KMS-11 (cell line): ENCODE measurements at regions not wholly inside any gene's neighbourhood (a gene's known extent, or its start where the extent isn't known, plus 50 kb on each side); places are given as distances from the start of the nearest gene placed in this dataset.

ENCODE experiments used
- H2AFZ ChIP-seq: fragments of 200-600 bp; sonication (generic); 2 replicates; pipeline ENCODE4 v1.6.1; 2016; ENCODE audit warnings: antibody characterized with exemption, mixed run types, low read depth
- H3K27ac ChIP-seq: fragments of 200-600 bp; sonication (generic); 2 replicates; pipeline ENCODE4 v1.6.1; 2016; ENCODE audit warnings: mild to moderate bottlenecking, mixed run types
- H3K27me3 ChIP-seq: fragments of 200-600 bp; sonication (generic); 2 replicates; pipeline ENCODE4 v1.6.1; 2017; ENCODE audit warnings: mild to moderate bottlenecking, low read depth, mixed run types, moderate library complexity; ENCODE audit not compliant: insufficient read depth
- H3K36me3 ChIP-seq: fragments of 200-600 bp; sonication (generic); 2 replicates; pipeline ENCODE4 v1.6.1; 2017; ENCODE audit warnings: mild to moderate bottlenecking, mixed run types; ENCODE audit not compliant: insufficient read depth
- H3K4me1 ChIP-seq: fragments of 200-600 bp; sonication (generic); 2 replicates; pipeline ENCODE4 v1.6.1; 2016; ENCODE audit warnings: mild to moderate bottlenecking, low read depth, mixed run types; ENCODE audit not compliant: poor library complexity, severe bottlenecking
- H3K4me2 ChIP-seq: fragments of 200-600 bp; sonication (generic); 2 replicates; pipeline ENCODE4 v1.7.0; 2016; ENCODE audit warnings: mild to moderate bottlenecking, mixed run types
- H3K4me3 ChIP-seq: fragments of 200-600 bp; sonication (generic); IDR thresholded peaks from 2 replicates; pipeline ENCODE4 v1.6.1; 2017; ENCODE audit warnings: low read depth, low read length, mixed read lengths; ENCODE audit not compliant: insufficient read depth
- H3K79me2 ChIP-seq: fragments of 200-600 bp; sonication (generic); 2 replicates; pipeline ENCODE4 v1.6.1; 2016; ENCODE audit warnings: low read depth, mixed run types; ENCODE audit not compliant: insufficient read depth
- H3K9ac ChIP-seq: fragments of 200-600 bp; sonication (generic); 2 replicates; pipeline ENCODE4 v1.6.1; 2016; ENCODE audit warnings: mild to moderate bottlenecking, mixed run types
- H4K20me1 ChIP-seq: fragments of 200-600 bp; sonication (generic); 2 replicates; pipeline ENCODE4 v1.6.1; 2016; ENCODE audit warnings: mild to moderate bottlenecking, mixed run types; ENCODE audit not compliant: insufficient read depth
- TF ChIP-seq, protein P1 (sequence below): fragments of 200-600 bp; sonication (generic); conservative IDR thresholded peaks from 2 replicates; pipeline ENCODE4 v1.6.1; 2017; ENCODE audit warnings: low read depth, mild to moderate bottlenecking, antibody characterized with exemption, low read length, moderate library complexity, mixed read lengths

DNA sequence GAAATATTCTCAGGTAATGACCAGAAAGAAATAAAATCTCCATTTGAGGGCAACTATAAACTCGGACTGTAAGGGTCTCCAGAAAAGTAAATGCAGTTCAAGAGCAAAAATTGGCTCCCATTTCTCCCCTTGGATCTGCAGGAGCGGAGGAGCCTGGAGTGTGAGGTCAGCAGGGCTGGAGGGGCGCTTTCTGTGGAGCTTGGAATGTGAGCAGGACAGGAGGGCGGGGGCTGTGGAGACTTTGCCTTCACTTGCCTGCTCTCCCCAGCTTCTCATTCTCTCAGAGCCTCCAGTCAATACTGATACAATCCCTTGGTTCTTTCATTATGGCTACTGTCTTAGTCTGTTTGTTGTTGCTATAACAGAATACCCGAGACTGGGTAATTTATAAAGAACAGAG lies 162.8 kb upstream of the ANKH start:
- H4K20me1 ChIP-seq: no peaks in the 10 kb centered on the region
- H2AFZ ChIP-seq: no peak overlapping the region
- no peak overlapping the region for H3K27ac ChIP-seq
- no peak overlapping the region for H3K9ac ChIP-seq
- H3K4me1 ChIP-seq: peaks cover under 1% of the 10 kb centered on the region
- no peaks in the 10 kb centered on the region for H3K36me3 ChIP-seq
- H3K4me2 ChIP-seq: no peak overlapping the region
- H3K4me3 ChIP-seq: no peak overlapping the region
- no peaks in the 10 kb centered on the region for H3K27me3 ChIP-seq
- TF ChIP-seq, protein P1, sequence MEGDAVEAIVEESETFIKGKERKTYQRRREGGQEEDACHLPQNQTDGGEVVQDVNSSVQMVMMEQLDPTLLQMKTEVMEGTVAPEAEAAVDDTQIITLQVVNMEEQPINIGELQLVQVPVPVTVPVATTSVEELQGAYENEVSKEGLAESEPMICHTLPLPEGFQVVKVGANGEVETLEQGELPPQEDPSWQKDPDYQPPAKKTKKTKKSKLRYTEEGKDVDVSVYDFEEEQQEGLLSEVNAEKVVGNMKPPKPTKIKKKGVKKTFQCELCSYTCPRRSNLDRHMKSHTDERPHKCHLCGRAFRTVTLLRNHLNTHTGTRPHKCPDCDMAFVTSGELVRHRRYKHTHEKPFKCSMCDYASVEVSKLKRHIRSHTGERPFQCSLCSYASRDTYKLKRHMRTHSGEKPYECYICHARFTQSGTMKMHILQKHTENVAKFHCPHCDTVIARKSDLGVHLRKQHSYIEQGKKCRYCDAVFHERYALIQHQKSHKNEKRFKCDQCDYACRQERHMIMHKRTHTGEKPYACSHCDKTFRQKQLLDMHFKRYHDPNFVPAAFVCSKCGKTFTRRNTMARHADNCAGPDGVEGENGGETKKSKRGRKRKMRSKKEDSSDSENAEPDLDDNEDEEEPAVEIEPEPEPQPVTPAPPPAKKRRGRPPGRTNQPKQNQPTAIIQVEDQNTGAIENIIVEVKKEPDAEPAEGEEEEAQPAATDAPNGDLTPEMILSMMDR: no peak
- no peaks in the 10 kb centered on the region for H3K79me2 ChIP-seq

GRCh38 chr5:15031180-15031579 lies 159.6 kb upstream of the ANKH start:
- Histone ChIP-seq H2AFZ (no peak overlapping the region), H3K4me2 (no peak overlapping the region), H3K27me3 (no peaks in the 10 kb centered on the region), H3K27ac (no peak overlapping the region), H3K79me2 (no peaks in the 10 kb centered on the region), H3K9ac (no peak overlapping the region), H3K4me3 (no peak overlapping the region), H3K36me3 (no peaks in the 10 kb centered on the region), H4K20me1 (no peaks in the 10 kb centered on the region), H3K4me1 (no peaks in the 10 kb centered on the region)
- TF ChIP-seq, protein P1: no peak

DNA sequence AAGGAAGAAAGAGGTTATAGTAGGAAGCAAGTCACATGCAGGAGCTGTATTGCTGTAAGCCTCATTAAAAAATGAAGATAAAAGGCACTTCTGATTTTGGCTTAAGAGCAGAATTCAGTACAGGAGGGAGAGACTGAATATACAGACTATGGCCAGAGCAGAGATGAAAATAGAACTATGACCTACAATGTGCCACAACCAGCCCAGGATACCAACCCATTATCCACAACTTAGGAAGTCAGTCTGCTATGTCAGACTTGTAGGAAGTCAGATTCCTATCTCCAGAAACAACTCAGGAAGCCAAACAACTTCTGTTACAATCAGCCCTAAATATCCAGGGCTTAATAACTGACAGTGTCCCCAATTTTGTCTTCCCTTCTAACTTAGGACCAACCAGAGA lies 156.2 kb upstream of the ANKH start:
- Histone ChIP-seq H3K9ac (no peak overlapping the region), H3K27me3 (no peaks in the 10 kb centered on the region), H3K36me3 (no peaks in the 10 kb centered on the region), H3K79me2 (no peaks in the 10 kb centered on the region), H2AFZ (no peak overlapping the region), H4K20me1 (no peaks in the 10 kb centered on the region), H3K27ac (no peak overlapping the region), H3K4me1 (no peaks in the 10 kb centered on the region), H3K4me2 (no peak overlapping the region), H3K4me3 (no peak overlapping the region)
- TF ChIP-seq, protein P1: no peak

- TF ChIP-seq, protein P1: no peak
- Histone ChIP-seq H3K9ac (no peak overlapping the region), H4K20me1 (no peaks in the 10 kb centered on the region), H3K27ac (no peak overlapping the region), H3K36me3 (no peaks in the 10 kb centered on the region), H3K27me3 (no peaks in the 10 kb centered on the region), H2AFZ (no peak overlapping the region), H3K4me3 (no peak overlapping the region), H3K4me1 (no peaks in the 10 kb centered on the region), H3K79me2 (no peaks in the 10 kb centered on the region), H3K4me2 (no peak overlapping the region)
These were observed 155.4 kb upstream of the ANKH start for GRCh38 chr5:15026944-15027343.
